NB4 (cell line): ENCODE measurements at regions not wholly inside any gene's neighbourhood (a gene's known extent, or its start where the extent isn't known, plus 50 kb on each side); places are given as distances from the start of the nearest gene placed in this dataset.
A peak's percentile ranks its signal among the peaks of the same experiment; 100 is the strongest.

Source experiments
- DNase-seq: peaks from one replicate; pipeline ENCODE4 v3.0.0; 2010; ENCODE audit warnings: low read depth
- H3K4me3 ChIP-seq: one replicate; pipeline ENCODE4 v1.5.1; 2011; ENCODE audit warnings: mild to moderate bottlenecking, low read depth, low read length, moderate library complexity
- CTCF ChIP-seq: IDR thresholded peaks from one replicate; pipeline ENCODE4 v1.5.1; 2012; ENCODE audit warnings: low read depth, low read length
- MAX ChIP-seq: IDR thresholded peaks from 2 replicates; pipeline ENCODE4 v1.6.1; 2011; ENCODE audit warnings: low read depth, low read length
- MYC ChIP-seq: IDR thresholded peaks from 2 replicates; pipeline ENCODE4 v1.6.1; 2011; ENCODE audit warnings: low read depth, low read length
- POLR2A ChIP-seq: IDR thresholded peaks from 2 replicates; pipeline ENCODE4 v1.6.1; 2011; ENCODE audit warnings: mild to moderate bottlenecking; ENCODE audit not compliant: insufficient read length; ENCODE audit errors: extremely low read depth

GRCh38 chr11:41660585-41660984, 201.1 kb upstream of the LRRC4C start:
- peak; percentile 15 for DNase-seq
- no peak overlapping the region for H3K4me3 ChIP-seq
- peak; percentile 55 for TF ChIP-seq CTCF
- no peak for TF ChIP-seq MYC
- no peak for TF ChIP-seq POLR2A
- TF ChIP-seq MAX: no peak

DNA sequence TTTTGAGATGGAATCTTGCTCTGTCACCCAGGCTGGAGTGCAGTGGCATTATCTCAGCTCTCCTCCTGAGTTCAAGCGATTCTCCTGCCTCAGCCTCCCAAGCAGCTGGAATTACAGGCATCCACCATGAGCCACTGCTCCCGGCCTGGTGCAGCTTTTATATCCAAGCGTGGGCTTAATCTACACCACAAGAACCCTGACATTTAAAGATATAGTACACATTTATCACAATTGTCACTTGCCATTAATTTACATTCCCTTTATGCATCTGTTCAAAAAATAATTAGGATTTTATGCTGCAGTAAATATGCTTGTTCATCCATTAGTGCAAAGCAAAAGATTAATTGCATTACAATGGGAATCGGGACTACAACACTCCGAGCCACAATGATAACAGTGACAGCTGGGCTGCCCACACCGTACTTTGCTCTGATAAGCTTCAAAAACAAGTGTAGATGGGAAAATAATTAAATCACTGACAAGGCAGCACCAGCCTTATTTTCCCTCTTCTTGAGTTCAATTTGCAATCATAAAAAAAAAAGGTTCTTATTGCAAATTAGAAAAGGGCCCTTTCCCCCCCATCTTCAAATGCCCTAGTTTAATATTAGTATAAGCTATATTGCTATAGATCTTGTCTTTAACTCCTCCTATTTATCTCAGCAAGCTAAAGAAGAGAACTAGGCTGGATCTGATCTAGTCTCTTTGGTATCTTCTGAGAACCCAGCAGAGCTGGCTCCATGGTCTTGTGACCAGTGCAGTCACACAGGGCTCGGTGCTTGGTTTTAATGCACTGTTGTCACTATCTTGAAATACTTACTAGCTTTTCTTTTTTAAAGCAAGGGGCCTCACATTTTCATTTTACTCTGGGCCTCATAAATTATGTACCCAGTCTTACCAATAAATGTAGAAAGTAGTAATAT, 206.2 kb upstream of the LRRC4C start:
- TF ChIP-seq MYC: no peak
- no peak for TF ChIP-seq POLR2A
- TF ChIP-seq MAX: no peak
- TF ChIP-seq CTCF: no peak
- DNase-seq: no peak
- H3K4me3 ChIP-seq: no peak overlapping the region

- no peak for DNase-seq
- no peak overlapping the region for H3K4me3 ChIP-seq
- TF ChIP-seq POLR2A (no peak), MAX (no peak), CTCF (no peak), MYC (no peak)
Observed at GRCh38 chr11:41666951-41667653, 207.7 kb upstream of the LRRC4C start.

DNA sequence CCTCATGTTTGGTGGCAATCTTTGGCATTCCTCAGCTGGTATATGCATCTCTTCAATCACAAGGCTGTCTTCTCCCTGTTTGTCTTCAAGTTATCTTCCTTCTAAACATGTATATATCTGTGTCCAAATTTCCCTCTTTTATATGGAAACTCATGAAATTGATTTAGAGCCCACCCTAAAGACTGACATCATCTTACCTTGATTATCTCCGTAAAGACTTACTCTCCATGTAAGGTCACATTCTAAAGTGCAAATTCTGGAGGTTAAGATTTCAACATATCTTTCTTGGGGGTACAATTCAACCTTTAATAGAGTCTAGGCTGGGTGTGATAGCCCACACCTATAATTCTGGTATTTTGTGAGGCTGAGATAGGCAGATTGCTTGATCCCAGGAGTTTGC, 215.8 kb upstream of the LRRC4C start:
- DNase-seq: no peak
- TF ChIP-seq POLR2A: no peak
- TF ChIP-seq MYC: no peak
- no peak for TF ChIP-seq CTCF
- no peak for TF ChIP-seq MAX
- no peak overlapping the region for H3K4me3 ChIP-seq

GRCh38 chr11:41713030-41713429, 253.6 kb upstream of the LRRC4C start:
- no peak overlapping the region for H3K4me3 ChIP-seq
- TF ChIP-seq CTCF (no peak), POLR2A (no peak), MAX (no peak), MYC (no peak)
- no peak for DNase-seq
